HG02571 (cell line): ENCODE measurements at regions not wholly inside any gene's neighbourhood (a gene's known extent, or its start where the extent isn't known, plus 50 kb on each side); places are given as distances from the start of the nearest gene placed in this dataset.

ENCODE experiments used
- ATAC-seq: cut with Tn5 transposase; IDR thresholded peaks from one replicate; pipeline ENCODE4 v1.9.1; 2021; ENCODE audit warnings: mild to moderate bottlenecking, moderate library complexity; ENCODE audit not compliant: unreplicated experiment

DNA sequence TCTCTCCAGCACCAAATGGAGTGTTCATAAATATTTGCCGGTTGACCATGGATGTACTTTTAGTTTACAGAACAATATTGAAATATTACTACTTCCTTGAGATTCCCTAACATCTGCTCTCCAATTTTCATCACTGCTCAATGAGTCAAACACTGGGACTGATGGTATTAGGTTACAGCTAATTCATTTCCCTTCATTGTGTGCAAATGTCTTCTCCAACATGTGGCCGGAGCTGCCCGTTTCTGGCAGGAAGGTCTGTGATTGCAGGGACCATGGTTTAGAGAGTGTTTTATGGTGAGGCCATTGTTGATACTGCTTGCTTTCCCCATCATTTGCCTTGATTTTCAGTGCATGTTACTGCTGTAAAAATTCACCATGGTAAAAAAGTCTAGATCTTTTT is 209.3 kb downstream of the HS3ST3B1 start:
- ATAC-seq: no peak

DNA sequence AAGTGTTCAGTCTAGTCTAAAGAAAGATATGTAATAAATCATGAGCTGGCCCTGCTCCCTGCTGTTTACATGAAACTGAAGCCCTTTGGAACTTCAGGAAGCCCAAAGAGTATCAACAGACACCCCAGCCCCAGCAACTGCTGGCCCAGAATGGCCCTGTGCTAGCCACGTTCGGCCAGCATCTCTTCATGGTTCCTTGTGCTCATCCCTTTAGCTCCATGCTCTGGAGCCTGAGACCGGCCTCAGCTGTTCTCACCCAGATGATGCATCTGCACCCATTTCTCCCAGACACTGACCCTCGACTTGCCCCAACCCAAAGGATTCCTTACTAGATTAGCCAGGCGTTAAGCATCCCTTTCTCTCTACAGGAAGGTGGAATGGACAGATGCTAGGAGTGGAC is 207.3 kb downstream of the HS3ST3B1 start:
- ATAC-seq: no peak

DNA sequence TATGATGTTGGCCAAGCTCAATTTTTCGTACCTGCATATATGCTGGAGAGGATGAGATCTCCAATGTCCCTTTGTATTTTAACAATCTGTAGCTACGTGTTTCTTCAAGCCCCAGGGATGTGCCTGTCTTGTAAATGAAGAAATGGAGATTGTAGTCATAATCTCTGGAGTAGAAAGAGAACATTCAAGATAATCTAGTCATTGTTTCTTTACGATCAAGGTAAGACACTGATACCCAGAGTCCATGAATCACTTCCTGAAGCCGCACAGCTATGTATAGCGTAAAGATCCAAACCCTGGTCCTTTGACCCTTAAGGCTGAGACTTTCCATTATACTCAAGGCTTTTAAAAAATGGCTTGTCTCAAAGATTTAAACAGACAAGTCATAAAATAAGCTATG is 205.5 kb downstream of the HS3ST3B1 start:
- no peak for ATAC-seq

DNA sequence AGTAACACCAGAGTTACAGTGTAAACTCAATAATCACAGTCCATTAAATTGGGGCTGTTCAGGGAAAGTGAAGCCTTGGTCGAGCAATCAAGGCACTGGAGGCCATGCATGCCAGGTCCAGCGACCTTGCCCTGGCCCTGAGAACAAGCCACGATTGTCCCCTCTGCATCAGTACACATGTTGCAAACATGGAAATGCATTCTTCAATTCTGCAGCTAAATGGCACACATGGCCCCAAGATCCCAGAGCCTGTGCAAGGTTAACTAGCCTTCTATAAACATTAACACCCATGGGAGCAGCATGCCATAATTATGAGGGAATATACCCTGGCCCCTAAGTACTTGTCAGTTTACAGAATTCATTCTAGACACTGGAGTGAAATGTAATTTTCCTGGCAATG is 204.7 kb downstream of the HS3ST3B1 start:
- no peak for ATAC-seq

GRCh38 chr17:14499976-14500375 is 199.1 kb downstream of the HS3ST3B1 start:
- no peak for ATAC-seq

GRCh38 chr17:14498812-14499211 is 197.9 kb downstream of the HS3ST3B1 start:
- ATAC-seq: no peak

- no peak for ATAC-seq
Observed at GRCh38 chr17:14494161-14494560, 193.3 kb downstream of the HS3ST3B1 start.

- ATAC-seq: no peak
Observed at GRCh38 chr17:14489986-14490385, 189.1 kb downstream of the HS3ST3B1 start.

DNA sequence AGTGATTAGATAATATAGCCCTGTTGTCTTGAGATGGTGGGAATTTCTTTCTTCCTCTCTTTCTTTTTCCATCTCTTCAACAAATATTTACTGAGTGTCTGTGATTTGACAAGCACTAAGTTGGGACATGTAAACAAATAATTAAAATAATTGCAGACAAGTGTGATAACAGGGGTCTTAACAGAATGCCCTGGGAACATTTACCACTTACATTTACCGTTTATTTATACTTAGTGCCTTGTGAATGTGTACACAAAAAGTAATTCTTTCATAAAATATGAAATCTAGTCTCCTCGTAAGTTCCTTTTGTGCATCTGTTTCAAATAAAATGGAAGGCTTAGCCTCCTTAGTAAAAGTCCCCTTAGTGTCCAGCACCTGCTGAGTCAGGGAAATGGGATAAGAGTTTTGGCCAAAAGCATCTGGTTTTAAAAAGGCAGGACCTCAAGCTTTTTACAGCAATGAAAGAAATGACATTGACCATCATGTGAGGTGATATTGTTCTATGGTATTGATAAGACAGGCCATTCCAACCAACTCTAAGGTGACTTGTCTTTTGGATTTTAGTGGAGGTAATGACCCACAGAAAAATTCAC is 188.2 kb downstream of the HS3ST3B1 start:
- no peak for ATAC-seq

- no peak for ATAC-seq
Observed at GRCh38 chr17:14487068-14487467, 186.2 kb downstream of the HS3ST3B1 start.

GRCh38 chr17:14482715-14483114 is 181.8 kb downstream of the HS3ST3B1 start:
- ATAC-seq: no peak

DNA sequence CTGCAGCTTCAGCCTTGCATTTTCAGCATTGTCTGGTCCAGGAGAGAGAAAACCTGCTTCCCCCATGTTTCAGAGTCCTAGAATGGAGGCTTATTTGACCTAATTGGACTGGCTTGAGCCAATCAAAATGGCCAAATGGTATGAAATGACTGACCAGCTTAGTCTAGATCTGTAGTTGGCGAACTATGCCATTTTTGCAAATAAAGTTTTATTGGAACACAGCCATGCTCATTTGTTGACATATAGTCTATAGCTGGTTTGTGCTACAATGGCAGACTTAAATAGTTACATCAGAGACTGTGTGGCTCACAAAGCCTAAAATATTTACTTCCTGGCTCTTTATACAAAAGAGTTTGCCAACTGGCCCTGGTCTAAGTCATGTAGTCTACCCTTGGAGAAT is 180.8 kb downstream of the HS3ST3B1 start:
- no peak for ATAC-seq

- no peak for ATAC-seq
Observed at GRCh38 chr17:14474591-14474990, 173.7 kb downstream of the HS3ST3B1 start.

DNA sequence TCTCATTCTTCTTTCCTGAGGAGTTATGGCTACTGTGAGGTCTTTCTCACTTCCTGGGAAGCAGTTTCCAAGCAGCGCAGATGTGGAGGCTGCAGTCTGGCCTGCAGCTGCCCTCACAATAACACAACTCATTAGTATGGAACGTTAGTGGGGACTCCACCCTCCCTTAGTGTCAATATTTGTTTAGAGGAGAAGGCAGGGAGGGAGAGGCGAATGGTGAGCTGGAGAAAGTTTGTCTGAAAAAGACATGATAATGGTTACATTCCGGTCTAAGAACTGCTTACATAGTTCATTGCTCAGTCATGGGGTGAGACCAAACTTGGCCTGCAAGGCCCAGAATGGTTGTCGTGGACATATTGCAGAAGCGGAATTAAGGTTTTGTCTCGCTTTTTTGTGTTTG is 170.2 kb downstream of the HS3ST3B1 start:
- no peak for ATAC-seq

- ATAC-seq: no peak
Observed at GRCh38 chr17:14470417-14470816, 169.5 kb downstream of the HS3ST3B1 start.

- no peak for ATAC-seq
Observed at GRCh38 chr17:14469971-14470370, 169.1 kb downstream of the HS3ST3B1 start.

DNA sequence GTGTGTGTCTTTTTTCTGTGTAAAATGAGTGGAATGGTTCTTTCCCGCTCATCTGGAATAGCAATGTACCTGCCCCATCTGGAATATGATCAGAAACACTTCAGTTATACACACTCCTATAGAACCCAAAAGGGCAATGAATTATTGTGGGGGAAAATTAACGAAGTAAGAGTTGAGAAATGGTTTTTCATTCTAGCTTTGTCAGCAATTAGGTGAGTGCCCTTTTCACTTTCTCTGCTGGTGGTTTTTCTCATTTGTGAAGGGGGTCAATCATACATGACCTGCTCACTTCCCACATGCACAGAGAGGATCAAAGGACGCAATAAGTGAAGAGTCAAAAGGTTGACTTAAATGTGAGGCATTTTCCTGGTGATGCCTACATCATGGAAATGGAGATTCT is 168.0 kb downstream of the HS3ST3B1 start:
- ATAC-seq: no peak

- ATAC-seq: no peak
Observed at GRCh38 chr17:14461227-14461548, 160.3 kb downstream of the HS3ST3B1 start.

DNA sequence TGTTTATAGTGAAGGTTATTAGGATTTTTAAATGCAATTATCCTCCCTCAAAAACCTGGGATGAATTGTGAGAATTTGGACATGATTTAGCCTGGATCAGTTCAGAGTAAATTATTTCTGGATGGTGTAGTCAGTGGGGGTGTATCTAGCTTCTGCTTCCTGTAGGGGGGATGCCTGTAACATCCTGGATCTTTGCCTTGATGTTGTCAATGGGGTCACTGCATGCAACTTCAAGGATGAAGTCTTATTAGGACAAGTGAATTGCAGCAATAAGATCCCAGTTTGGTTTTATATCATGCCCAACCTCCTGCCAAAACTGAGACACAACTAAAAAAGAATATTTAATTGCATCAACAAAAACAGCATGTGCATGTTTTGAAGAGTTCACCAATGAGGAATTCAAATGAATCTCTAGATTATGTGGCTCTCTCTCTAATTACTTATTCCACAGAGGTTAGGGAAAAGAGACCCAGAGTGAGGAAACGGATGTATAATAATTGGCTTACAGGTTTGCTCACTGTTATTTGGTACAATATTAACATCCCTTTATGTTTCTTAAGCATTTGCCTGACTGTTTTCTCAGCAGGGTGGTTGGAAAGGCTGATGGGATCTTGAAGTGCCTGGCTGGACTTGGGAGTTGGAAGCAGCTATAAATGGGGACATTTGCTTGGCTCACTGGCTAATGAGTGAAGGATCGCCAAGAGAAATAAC is 159.8 kb downstream of the HS3ST3B1 start:
- ATAC-seq: no peak

DNA sequence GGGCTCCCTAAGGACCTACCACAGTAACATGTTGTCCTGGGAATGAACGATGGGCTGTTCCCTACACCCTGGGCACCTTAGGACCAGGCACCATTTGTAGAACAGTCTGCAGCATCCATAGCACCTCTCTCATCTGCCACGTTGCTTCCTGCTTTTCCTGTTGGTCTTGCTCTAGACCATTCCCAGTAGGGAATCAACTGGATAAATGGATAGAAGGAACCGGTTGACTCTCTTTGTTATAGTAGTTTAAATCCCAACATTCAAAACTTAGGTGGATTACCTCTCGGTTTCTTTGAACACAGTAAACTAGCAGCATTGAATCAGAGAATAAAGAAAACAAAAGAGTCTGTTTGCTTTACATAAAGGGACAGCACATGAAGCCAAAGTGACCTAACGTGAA is 159.1 kb downstream of the HS3ST3B1 start:
- ATAC-seq: no peak

DNA sequence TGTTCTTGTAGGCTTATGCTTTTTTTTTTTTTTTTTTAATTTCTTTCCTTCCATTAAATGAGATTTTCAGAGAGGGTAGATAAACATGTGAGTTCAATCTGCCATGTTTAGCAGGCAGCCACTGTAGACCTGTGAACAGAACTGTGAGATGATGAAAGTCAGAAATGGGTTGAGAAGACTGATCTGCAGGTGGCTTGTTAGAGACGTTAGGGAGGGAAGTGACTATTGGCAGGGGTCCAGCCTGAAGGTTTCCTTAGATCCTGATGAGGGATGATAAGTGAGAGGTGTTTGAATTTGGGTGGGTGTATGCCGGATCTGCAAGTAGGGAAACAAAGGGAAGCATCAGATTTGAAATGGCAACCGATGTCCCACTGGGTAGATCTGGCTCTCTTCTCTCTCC is 157.8 kb downstream of the HS3ST3B1 start:
- no peak for ATAC-seq

GRCh38 chr17:14454746-14455145 is 153.9 kb downstream of the HS3ST3B1 start:
- ATAC-seq: no peak

- ATAC-seq: no peak
Observed at GRCh38 chr17:14452856-14453255, 152.0 kb downstream of the HS3ST3B1 start.
